ENCODE measurements at regions not wholly inside any gene's neighbourhood (a gene's known extent, or its start where the extent isn't known, plus 50 kb on each side); places are given as distances from the start of the nearest gene placed in this dataset.

DNA sequence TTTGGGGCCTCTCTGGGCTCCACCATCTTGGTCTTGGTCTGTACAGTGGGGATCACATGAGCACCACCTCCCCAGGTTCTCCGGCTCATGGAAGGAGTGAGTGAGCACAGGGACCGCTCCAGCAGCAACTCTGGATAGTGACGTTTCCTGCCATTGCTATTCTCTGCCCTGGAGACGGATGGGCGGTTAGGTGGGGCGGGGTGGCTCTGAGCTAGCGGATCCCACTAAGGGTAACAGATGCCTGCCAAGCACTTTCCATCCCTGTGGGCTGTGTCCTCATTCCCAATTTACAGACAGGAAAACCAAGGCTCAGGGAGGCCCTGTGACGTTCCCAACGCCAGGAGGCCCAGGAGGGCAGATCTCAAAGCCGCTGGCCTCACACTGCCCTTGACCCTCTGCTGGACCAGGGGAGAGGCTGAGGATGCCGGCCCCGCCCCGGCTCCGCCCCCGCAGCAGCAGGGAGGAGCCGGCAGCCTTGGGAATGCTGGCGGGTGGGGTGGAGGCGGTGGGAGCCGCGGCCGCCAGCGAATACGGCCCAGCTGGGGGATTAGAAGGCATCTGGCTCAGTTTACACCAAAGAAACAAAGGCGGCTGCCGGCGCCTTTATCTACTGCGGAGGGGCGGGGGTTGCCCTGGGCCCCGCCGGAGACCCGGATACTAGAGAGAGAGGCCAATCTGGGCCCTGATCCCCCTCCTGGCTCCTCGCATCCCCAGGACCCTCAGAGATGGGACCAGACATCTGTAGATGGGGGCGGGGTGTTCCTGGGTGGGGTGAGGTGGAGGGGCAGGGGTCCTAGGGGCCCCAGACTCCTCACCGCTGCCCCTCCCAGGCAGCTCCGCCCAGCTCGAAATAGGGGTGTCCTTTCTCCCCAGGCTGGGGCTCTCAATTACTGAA lies 122.3 kb upstream of the CIBAR2 start:
- Mint-ChIP-seq H3K27ac (ENCODE audit: unreplicated experiment) (peak overlapping the region; percentile 42), H3K27me3 (ENCODE audit: low read depth, unreplicated experiment) (peaks cover 3% of the 10 kb centered on the region), H3K4me1 (ENCODE audit: low read depth, unreplicated experiment) (peaks cover 6% of the 10 kb centered on the region), H3K4me3 (ENCODE audit: unreplicated experiment) (no peak overlapping the region), H3K9me3 (ENCODE audit: unreplicated experiment) (peaks cover 3% of the 10 kb centered on the region), H3K36me3 (ENCODE audit: low read depth, unreplicated experiment) (peaks cover 3% of the 10 kb centered on the region)
- Histone ChIP-seq H3K4me2 (ENCODE audit: low read length) (peak overlapping the region; percentile 87), H3K79me2 (ENCODE audit: insufficient read depth, low read length) (peaks cover 2% of the 10 kb centered on the region), H3K4me3 (ENCODE audit: insufficient read depth, low read depth, low read length) (peak overlapping the region; percentile 40), H3K4me1 (ENCODE audit: insufficient read depth, low read length) (peaks cover 50% of the 10 kb centered on the region), H3K27ac (ENCODE audit: low read depth, low read length) (peak overlapping the region; percentile 55), H3K36me3 (ENCODE audit: insufficient read depth, low read length) (no peaks in the 10 kb centered on the region), H3K9me3 (ENCODE audit: insufficient read depth, low read depth, low read length) (no peaks in the 10 kb centered on the region), H2AFZ (ENCODE audit: low read depth, low read length) (no peak overlapping the region), H4K20me1 (ENCODE audit: insufficient read depth, low read length) (peaks cover 40% of the 10 kb centered on the region), H3K9ac (ENCODE audit: low read length) (peak overlapping the region; percentile 65), H3K27me3 (ENCODE audit: insufficient read depth, low read length) (no peaks in the 10 kb centered on the region)
- FAIRE-seq: no peak
- DNase-seq (ENCODE audit: low read depth): peak; percentile 76
- TF ChIP-seq EZH2 (IDR thresholded peaks at IDR 0.05; ENCODE audit: insufficient read depth, low read length): no peak
- TF ChIP-seq, protein P1, sequence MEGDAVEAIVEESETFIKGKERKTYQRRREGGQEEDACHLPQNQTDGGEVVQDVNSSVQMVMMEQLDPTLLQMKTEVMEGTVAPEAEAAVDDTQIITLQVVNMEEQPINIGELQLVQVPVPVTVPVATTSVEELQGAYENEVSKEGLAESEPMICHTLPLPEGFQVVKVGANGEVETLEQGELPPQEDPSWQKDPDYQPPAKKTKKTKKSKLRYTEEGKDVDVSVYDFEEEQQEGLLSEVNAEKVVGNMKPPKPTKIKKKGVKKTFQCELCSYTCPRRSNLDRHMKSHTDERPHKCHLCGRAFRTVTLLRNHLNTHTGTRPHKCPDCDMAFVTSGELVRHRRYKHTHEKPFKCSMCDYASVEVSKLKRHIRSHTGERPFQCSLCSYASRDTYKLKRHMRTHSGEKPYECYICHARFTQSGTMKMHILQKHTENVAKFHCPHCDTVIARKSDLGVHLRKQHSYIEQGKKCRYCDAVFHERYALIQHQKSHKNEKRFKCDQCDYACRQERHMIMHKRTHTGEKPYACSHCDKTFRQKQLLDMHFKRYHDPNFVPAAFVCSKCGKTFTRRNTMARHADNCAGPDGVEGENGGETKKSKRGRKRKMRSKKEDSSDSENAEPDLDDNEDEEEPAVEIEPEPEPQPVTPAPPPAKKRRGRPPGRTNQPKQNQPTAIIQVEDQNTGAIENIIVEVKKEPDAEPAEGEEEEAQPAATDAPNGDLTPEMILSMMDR (IDR thresholded peaks at IDR 0.05; ENCODE audit: insufficient read depth, low read depth, low read length): no peak

- Mint-ChIP-seq H3K4me1 (ENCODE audit: low read depth, unreplicated experiment) (peaks cover 6% of the 10 kb centered on the region), H3K27ac (ENCODE audit: unreplicated experiment) (peak overlapping the region; percentile 80), H3K9me3 (ENCODE audit: unreplicated experiment) (no peaks in the 10 kb centered on the region), H3K36me3 (ENCODE audit: low read depth, unreplicated experiment) (peaks cover 3% of the 10 kb centered on the region), H3K27me3 (ENCODE audit: low read depth, unreplicated experiment) (peaks cover 3% of the 10 kb centered on the region), H3K4me3 (ENCODE audit: unreplicated experiment) (peak overlapping the region; percentile 75)
- Histone ChIP-seq H3K27ac (ENCODE audit: low read depth, low read length) (peak overlapping the region; percentile 55), H3K27me3 (ENCODE audit: insufficient read depth, low read length) (no peaks in the 10 kb centered on the region), H2AFZ (ENCODE audit: low read depth, low read length) (no peak overlapping the region), H3K36me3 (ENCODE audit: insufficient read depth, low read length) (no peaks in the 10 kb centered on the region), H3K4me1 (ENCODE audit: insufficient read depth, low read length) (peaks cover 50% of the 10 kb centered on the region), H4K20me1 (ENCODE audit: insufficient read depth, low read length) (peaks cover 47% of the 10 kb centered on the region), H3K4me3 (ENCODE audit: insufficient read depth, low read depth, low read length) (peak overlapping the region; percentile 40), H3K79me2 (ENCODE audit: insufficient read depth, low read length) (peaks cover 2% of the 10 kb centered on the region), H3K4me2 (ENCODE audit: low read length) (peak overlapping the region; percentile 87), H3K9ac (ENCODE audit: low read length) (peak overlapping the region; percentile 65), H3K9me3 (ENCODE audit: insufficient read depth, low read depth, low read length) (no peaks in the 10 kb centered on the region)
- TF ChIP-seq, protein P1 (IDR thresholded peaks at IDR 0.05; ENCODE audit: insufficient read depth, low read depth, low read length): no peak
- TF ChIP-seq EZH2 (IDR thresholded peaks at IDR 0.05; ENCODE audit: insufficient read depth, low read length): no peak
- no peak for FAIRE-seq
- no peak for DNase-seq (ENCODE audit: low read depth)
Observed at GRCh38 chr16:85235991-85236817, 123.9 kb upstream of the CIBAR2 start.
